Natural killer cell (primary cell): ENCODE measurements at regions not wholly inside any gene's neighbourhood (a gene's known extent, or its start where the extent isn't known, plus 50 kb on each side); places are given as distances from the start of the nearest gene placed in this dataset.

Source experiments
- ATAC-seq, 3 donors: fragments of 150-1000 bp in 2 of 3; fragments of 200-7000 bp in 1 of 3; cut with Tn5 transposase; 1 replicate in 1 of 3; 2 replicates in 2 of 3; pipeline ENCODE4 v1.10.0; 2021; ENCODE audit warnings: mild to moderate bottlenecking in 2 of 3, moderate library complexity in 2 of 3
- DNase-seq, 2 donors: peaks; one replicate each; pipeline versions ENCODE4 v3.0.0 to v3.0.0-alpha.2; 2013 to 2021; ENCODE audit warnings: mixed read lengths in 1 of 2
- H3K27ac ChIP-seq: one replicate; pipeline ENCODE4 v1.5.1; 2013; ENCODE audit warnings: mild to moderate bottlenecking, low read length
- H3K27me3 ChIP-seq: one replicate; pipeline ENCODE4 v1.6.1; 2013; ENCODE audit warnings: low read length; ENCODE audit not compliant: control insufficient read depth, insufficient read depth
- H3K36me3 ChIP-seq: one replicate; pipeline ENCODE4 v1.6.1; 2013; ENCODE audit warnings: low read length; ENCODE audit not compliant: control insufficient read depth, insufficient read depth
- H3K4me1 ChIP-seq: one replicate; pipeline ENCODE4 v1.6.1; 2013; ENCODE audit warnings: low read length; ENCODE audit not compliant: control insufficient read depth, insufficient read depth
- H3K4me3 ChIP-seq: one replicate; pipeline ENCODE4 v1.5.1; 2013; ENCODE audit warnings: low read length
- H3K9me3 ChIP-seq: one replicate; pipeline ENCODE4 v1.6.1; 2013; ENCODE audit warnings: low read length; ENCODE audit not compliant: control insufficient read depth, insufficient read depth
- H3K27ac Mint-ChIP-seq, 2 donors: one replicate each; pipeline ENCODE4 v1.8.0; 2022; ENCODE audit warnings: mild to moderate bottlenecking in 2 of 2, mixed read lengths in 2 of 2, moderate library complexity in 1 of 2
- H3K27me3 Mint-ChIP-seq, 2 donors: one replicate each; pipeline ENCODE4 v1.8.0; 2022; ENCODE audit warnings: low read depth in 2 of 2, mixed read lengths in 2 of 2
- H3K36me3 Mint-ChIP-seq: one replicate; pipeline ENCODE4 v1.8.0; 2022; ENCODE audit warnings: mixed read lengths
- H3K4me1 Mint-ChIP-seq, 2 donors: one replicate each; pipeline ENCODE4 v1.8.0; 2022; ENCODE audit warnings: mixed read lengths in 2 of 2
- H3K4me3 Mint-ChIP-seq: one replicate; pipeline ENCODE4 v1.8.0; 2022; ENCODE audit warnings: mild to moderate bottlenecking, moderate library complexity, mixed read lengths
- H3K9me3 Mint-ChIP-seq, 2 donors: one replicate each; pipeline ENCODE4 v1.8.0; 2022; ENCODE audit warnings: mixed read lengths in 2 of 2
- CTCF ChIP-seq: fragments of 200-600 bp; IDR thresholded peaks from one replicate; pipeline ENCODE4 v1.8.0; 2022; ENCODE audit warnings: antibody characterized with exemption
- WGBS: methylation state at CpG from one replicate; pipeline ENCODE4 v1.1.7; 2013; ENCODE audit warnings: missing lambda C conversion rate; ENCODE audit not compliant: insufficient coverage; 5-methylcytosine and 5-hydroxymethylcytosine counted together
- intact Hi-C: fragments of 100-400 bp; cut with micrococcal nuclease; formaldehyde crosslinking; loops from one replicate; pipeline ENCODE4 v1.14.2; 2022

- H3K4me1 Mint-ChIP-seq: no peaks in the 10 kb centered on the region
- H3K9me3 Mint-ChIP-seq: peaks cover 0 to 3% of the 10 kb centered on the region in 2 donors
- Histone ChIP-seq H3K27me3 (no peaks in the 10 kb centered on the region), H3K4me1 (no peaks in the 10 kb centered on the region), H3K4me3 (no peak overlapping the region), H3K36me3 (no peaks in the 10 kb centered on the region), H3K9me3 (no peaks in the 10 kb centered on the region), H3K27ac (no peak overlapping the region)
- DNase-seq: no peak
- H3K27me3 Mint-ChIP-seq: peaks cover 6 to 11% of the 10 kb centered on the region in 2 donors
- no peak overlapping the region for H3K4me3 Mint-ChIP-seq
- no peaks in the 10 kb centered on the region for H3K36me3 Mint-ChIP-seq
- no peak for ATAC-seq
- intact Hi-C loops: no loop called here
- 50% methylated on average over 2 of the region's 2 CpGs for WGBS
- H3K27ac Mint-ChIP-seq: no peak overlapping the region
- no peak for TF ChIP-seq CTCF
These were observed 85.6 kb upstream of the RXFP2 start for GRCh38 chr13:31653730-31654129.

- Mint-ChIP-seq H3K36me3 (peaks cover 8% of the 10 kb centered on the region), H3K4me1 (no peaks in the 10 kb centered on the region), H3K9me3 (peaks cover 0 to 3% of the 10 kb centered on the region in 2 donors), H3K27ac (no peak overlapping the region), H3K4me3 (no peak overlapping the region), H3K27me3 (peaks cover 11 to 28% of the 10 kb centered on the region in 2 donors)
- DNase-seq (no peak), ATAC-seq (no peak)
- Histone ChIP-seq H3K9me3 (no peaks in the 10 kb centered on the region), H3K4me1 (no peaks in the 10 kb centered on the region), H3K36me3 (no peaks in the 10 kb centered on the region), H3K4me3 (no peak overlapping the region), H3K27me3 (peaks cover 2% of the 10 kb centered on the region), H3K27ac (no peak overlapping the region)
- no peak for TF ChIP-seq CTCF
- intact Hi-C loops: no loop called here
- no CpG with 5 or more reads among the region's 1 CpG for WGBS
These were observed 75.3 kb upstream of the RXFP2 start for GRCh38 chr13:31663880-31664585.

GRCh38 chr13:31670831-31671617, 68.3 kb upstream of the RXFP2 start:
- Mint-ChIP-seq H3K27ac (no peak overlapping the region), H3K4me1 (no peaks in the 10 kb centered on the region), H3K4me3 (no peak overlapping the region), H3K27me3 (peaks cover 0 to 4% of the 10 kb centered on the region in 2 donors), H3K9me3 (no peaks in the 10 kb centered on the region), H3K36me3 (no peaks in the 10 kb centered on the region)
- no peaks in the 10 kb centered on the region for H3K9me3 ChIP-seq
- TF ChIP-seq CTCF: no peak
- 100% methylated on average over 1 of the region's 1 CpG for WGBS
- no peak overlapping the region for H3K4me3 ChIP-seq
- no peaks in the 10 kb centered on the region for H3K4me1 ChIP-seq
- H3K27ac ChIP-seq: no peak overlapping the region
- no peak for DNase-seq
- intact Hi-C loops: no loop called here
- no peaks in the 10 kb centered on the region for H3K36me3 ChIP-seq
- no peak for ATAC-seq
- no peaks in the 10 kb centered on the region for H3K27me3 ChIP-seq
